SU-DHL-6 (cell line): ENCODE measurements at regions not wholly inside any gene's neighbourhood (a gene's known extent, or its start where the extent isn't known, plus 50 kb on each side); places are given as distances from the start of the nearest gene placed in this dataset.

ENCODE experiments used
- EZH2phosphoT487 ChIP-seq: fragments of 200-600 bp; sonication (generic), shearing (Covaris generic); conservative IDR thresholded peaks from 2 replicates; pipeline ENCODE4 v1.6.1; 2018; ENCODE audit warnings: mild to moderate bottlenecking, antibody characterized with exemption, low read length, moderate library complexity, mixed read lengths
- TF ChIP-seq, protein P1 (sequence below): fragments of 200-600 bp; sonication (generic); IDR thresholded peaks from one replicate; pipeline ENCODE4 v1.5.1; 2017; ENCODE audit warnings: antibody characterized with exemption, mild to moderate bottlenecking, low read length, moderate library complexity; ENCODE audit not compliant: insufficient read depth, poor library complexity, severe bottlenecking

GRCh38 chr5:174288439-174288838 is 242.9 kb downstream of the NSG2 start:
- TF ChIP-seq, protein P1, sequence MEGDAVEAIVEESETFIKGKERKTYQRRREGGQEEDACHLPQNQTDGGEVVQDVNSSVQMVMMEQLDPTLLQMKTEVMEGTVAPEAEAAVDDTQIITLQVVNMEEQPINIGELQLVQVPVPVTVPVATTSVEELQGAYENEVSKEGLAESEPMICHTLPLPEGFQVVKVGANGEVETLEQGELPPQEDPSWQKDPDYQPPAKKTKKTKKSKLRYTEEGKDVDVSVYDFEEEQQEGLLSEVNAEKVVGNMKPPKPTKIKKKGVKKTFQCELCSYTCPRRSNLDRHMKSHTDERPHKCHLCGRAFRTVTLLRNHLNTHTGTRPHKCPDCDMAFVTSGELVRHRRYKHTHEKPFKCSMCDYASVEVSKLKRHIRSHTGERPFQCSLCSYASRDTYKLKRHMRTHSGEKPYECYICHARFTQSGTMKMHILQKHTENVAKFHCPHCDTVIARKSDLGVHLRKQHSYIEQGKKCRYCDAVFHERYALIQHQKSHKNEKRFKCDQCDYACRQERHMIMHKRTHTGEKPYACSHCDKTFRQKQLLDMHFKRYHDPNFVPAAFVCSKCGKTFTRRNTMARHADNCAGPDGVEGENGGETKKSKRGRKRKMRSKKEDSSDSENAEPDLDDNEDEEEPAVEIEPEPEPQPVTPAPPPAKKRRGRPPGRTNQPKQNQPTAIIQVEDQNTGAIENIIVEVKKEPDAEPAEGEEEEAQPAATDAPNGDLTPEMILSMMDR, result no peak
- no peak for TF ChIP-seq EZH2phosphoT487
